Mesothelial cell of epicardium (in vitro differentiated cells): ENCODE measurements at regions not wholly inside any gene's neighbourhood (a gene's known extent, or its start where the extent isn't known, plus 50 kb on each side); places are given as distances from the start of the nearest gene placed in this dataset.
"Not testable (repeated sequence)": the region's sequence is repeated elsewhere in the genome, so short reads cannot be mapped to it uniquely, and the experiment has no call there.

Source experiments
- DNase-seq, 2 experiments: peaks; one replicate each; pipeline ENCODE4 v3.0.0; 2021; ENCODE audit warnings: low spot score in 2 of 2; ENCODE audit not compliant: unreplicated experiment in 2 of 2
- H3K27ac Mint-ChIP-seq: 2 replicates; pipeline ENCODE4 v1.8.0; 2021; ENCODE audit warnings: mixed read lengths
- H3K27me3 Mint-ChIP-seq: 2 replicates; pipeline ENCODE4 v1.8.0; 2021; ENCODE audit warnings: low read depth, mixed read lengths
- H3K36me3 Mint-ChIP-seq: 2 replicates; pipeline ENCODE4 v1.8.0; 2021; ENCODE audit warnings: mixed read lengths
- H3K4me1 Mint-ChIP-seq: 2 replicates; pipeline ENCODE4 v1.8.0; 2021; ENCODE audit warnings: mixed read lengths
- H3K4me3 Mint-ChIP-seq: 2 replicates; pipeline ENCODE4 v1.8.0; 2021; ENCODE audit warnings: mild to moderate bottlenecking, moderate library complexity, mixed read lengths
- H3K9me3 Mint-ChIP-seq: 2 replicates; pipeline ENCODE4 v1.8.0; 2021; ENCODE audit warnings: mixed read lengths
- CTCF ChIP-seq: fragments of 200-600 bp; sonication (generic); IDR thresholded peaks from one replicate; pipeline ENCODE4 v1.5.0; 2021; ENCODE audit warnings: antibody characterized with exemption; ENCODE audit not compliant: unreplicated experiment

- Mint-ChIP-seq H3K4me3 (no peak overlapping the region), H3K36me3 (no peaks in the 10 kb centered on the region), H3K4me1 (peaks cover 10% of the 10 kb centered on the region), H3K9me3 (no peaks in the 10 kb centered on the region), H3K27ac (no peak overlapping the region), H3K27me3 (peaks cover 41% of the 10 kb centered on the region)
- no peak for TF ChIP-seq CTCF
- DNase-seq: no peak
These were observed 106.9 kb downstream of the ZNF467 start for GRCh38 chr7:149666360-149666945.

- not testable (repeated sequence) for H3K36me3 Mint-ChIP-seq, H3K9me3 Mint-ChIP-seq, DNase-seq, H3K4me1 Mint-ChIP-seq, H3K4me3 Mint-ChIP-seq, H3K27ac Mint-ChIP-seq
- peaks cover 43% of the 10 kb centered on the region for H3K27me3 Mint-ChIP-seq
These were observed 107.8 kb downstream of the ZNF467 start for GRCh38 chr7:149665618-149666017.

DNA sequence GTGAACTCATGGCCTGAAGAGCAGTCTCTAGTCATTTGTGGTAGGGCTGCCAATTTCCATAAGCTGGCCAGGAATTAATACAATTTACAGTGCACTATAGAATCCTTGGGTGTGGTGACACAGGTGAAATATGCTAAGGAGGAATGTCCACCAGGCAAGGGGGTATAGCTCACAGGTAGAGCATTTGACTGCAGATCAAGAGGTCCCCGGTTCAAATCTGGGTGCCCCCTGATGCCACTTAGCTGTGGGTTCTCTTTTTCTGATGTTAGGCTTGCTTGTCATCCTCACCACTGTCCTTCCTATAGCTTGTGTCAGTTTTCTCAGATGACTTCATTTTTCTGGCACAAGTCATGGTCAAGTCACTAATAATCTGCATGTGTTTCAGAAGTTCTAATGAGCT lies 108.7 kb downstream of the ZNF467 start:
- Mint-ChIP-seq H3K36me3 (no peaks in the 10 kb centered on the region), H3K4me3 (no peak overlapping the region), H3K4me1 (no peaks in the 10 kb centered on the region), H3K27me3 (peaks cover 44% of the 10 kb centered on the region), H3K27ac (no peak overlapping the region), H3K9me3 (peaks cover 12% of the 10 kb centered on the region)
- no peak for TF ChIP-seq CTCF
- DNase-seq: no peak

- H3K36me3 Mint-ChIP-seq: no peaks in the 10 kb centered on the region
- H3K9me3 Mint-ChIP-seq: peaks cover 15% of the 10 kb centered on the region
- H3K27me3 Mint-ChIP-seq: peaks cover 43% of the 10 kb centered on the region
- DNase-seq: no peak
- no peak for TF ChIP-seq CTCF
- no peaks in the 10 kb centered on the region for H3K4me1 Mint-ChIP-seq
- H3K27ac Mint-ChIP-seq: no peak overlapping the region
- H3K4me3 Mint-ChIP-seq: no peak overlapping the region
These were observed 109.2 kb downstream of the ZNF467 start for GRCh38 chr7:149664176-149664575.

DNA sequence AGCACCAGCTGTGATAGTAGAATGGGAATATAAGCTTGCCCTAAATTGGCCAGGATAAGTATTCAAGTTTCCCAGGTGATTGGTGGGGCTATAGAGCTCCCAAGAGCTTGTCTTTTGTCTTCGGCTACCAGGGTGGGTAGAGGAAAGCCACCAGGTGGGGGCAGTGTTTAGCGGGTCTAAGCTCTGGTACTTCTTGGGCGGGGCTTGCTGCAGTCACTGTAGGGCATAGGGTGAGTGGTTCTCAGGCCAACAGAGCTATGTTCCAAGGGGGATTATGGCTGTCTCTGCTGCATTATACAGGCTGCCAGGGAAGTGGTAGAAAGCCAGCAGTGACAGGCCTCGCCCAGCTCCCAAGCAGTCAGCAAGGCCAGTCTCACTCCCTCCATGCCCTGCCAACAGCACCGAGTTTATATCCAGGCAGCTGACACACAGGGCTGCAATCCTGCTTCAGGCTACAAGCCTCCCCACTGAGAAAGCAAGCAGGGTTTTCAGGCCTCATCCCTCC lies 110.7 kb downstream of the ZNF467 start:
- no peaks in the 10 kb centered on the region for H3K36me3 Mint-ChIP-seq
- H3K27me3 Mint-ChIP-seq: peaks cover 52% of the 10 kb centered on the region
- peaks cover 23% of the 10 kb centered on the region for H3K9me3 Mint-ChIP-seq
- H3K4me3 Mint-ChIP-seq: no peak overlapping the region
- peak in 1 of 2 experiments; percentile 64 for DNase-seq
- H3K4me1 Mint-ChIP-seq: no peaks in the 10 kb centered on the region
- peak; percentile 42 for TF ChIP-seq CTCF
- no peak overlapping the region for H3K27ac Mint-ChIP-seq

DNA sequence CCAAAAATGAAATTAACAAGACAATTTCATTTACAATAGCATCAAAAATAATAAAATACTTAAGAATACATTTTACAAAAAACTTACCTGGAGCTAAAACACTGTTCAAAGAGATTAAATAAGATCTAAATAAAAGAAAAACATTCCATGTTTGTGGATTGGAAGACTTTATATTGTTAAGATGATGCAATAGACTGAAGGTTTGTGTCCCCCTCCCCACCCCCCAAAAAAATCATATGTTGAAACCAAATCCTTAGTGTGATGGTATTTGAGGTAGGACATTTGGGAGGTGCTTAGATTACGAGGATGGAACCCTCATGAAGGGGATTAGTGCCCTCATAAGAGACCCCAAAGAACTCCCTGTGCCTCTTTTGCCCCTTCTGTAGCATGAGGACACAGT lies 117.6 kb downstream of the ZNF467 start:
- Mint-ChIP-seq H3K27ac (no peak overlapping the region), H3K4me1 (no peaks in the 10 kb centered on the region), H3K36me3 (no peaks in the 10 kb centered on the region), H3K9me3 (peaks cover 62% of the 10 kb centered on the region), H3K4me3 (no peak overlapping the region), H3K27me3 (peaks cover 32% of the 10 kb centered on the region)
- no peak for DNase-seq
- TF ChIP-seq CTCF: no peak
